GM10248 (cell line): ENCODE measurements at regions not wholly inside any gene's neighbourhood (a gene's known extent, or its start where the extent isn't known, plus 50 kb on each side); places are given as distances from the start of the nearest gene placed in this dataset.

Source experiments
- CTCF ChIA-PET: fragments of 300-600 bp; sonication (Branson Sonifier 250); formaldehyde crosslinking; extraction: SDS; loops from one replicate; lab custom pipeline; 2021; ENCODE audit warnings: antibody characterized with exemption; lab: Yijun Ruan, JAX
- POLR2A ChIA-PET: fragments of 350-650 bp; sonication (Branson Sonifier 250); formaldehyde crosslinking; extraction: SDS; loops from one replicate; lab custom pipeline; 2020; ENCODE audit warnings: antibody characterized with exemption; lab: Yijun Ruan, JAX
- DNase-seq: peaks from one replicate; pipeline ENCODE4 v3.0.0; 2012; ENCODE audit errors: extremely low spot score
- CTCF ChIP-seq: IDR thresholded peaks from 2 replicates; pipeline ENCODE4 v1.5.1; 2012; ENCODE audit warnings: mild to moderate bottlenecking, low read depth; ENCODE audit errors: extremely low read depth, missing control alignments, control extremely low read depth

- CTCF ChIA-PET, result interaction anchor here (1.7 to 9.0 kb wide), 9 partner anchors 10 to 342 kb away, joined by 5 to 120 read pairs (median 9); no protein-coding TSS in a partner anchor
- no peak for DNase-seq
- no peak for TF ChIP-seq CTCF
- POLR2A ChIA-PET, result no interaction called here
Measured at GRCh38 chr11:19562156-19562555, 150.5 kb upstream of the NAV2 start.

DNA sequence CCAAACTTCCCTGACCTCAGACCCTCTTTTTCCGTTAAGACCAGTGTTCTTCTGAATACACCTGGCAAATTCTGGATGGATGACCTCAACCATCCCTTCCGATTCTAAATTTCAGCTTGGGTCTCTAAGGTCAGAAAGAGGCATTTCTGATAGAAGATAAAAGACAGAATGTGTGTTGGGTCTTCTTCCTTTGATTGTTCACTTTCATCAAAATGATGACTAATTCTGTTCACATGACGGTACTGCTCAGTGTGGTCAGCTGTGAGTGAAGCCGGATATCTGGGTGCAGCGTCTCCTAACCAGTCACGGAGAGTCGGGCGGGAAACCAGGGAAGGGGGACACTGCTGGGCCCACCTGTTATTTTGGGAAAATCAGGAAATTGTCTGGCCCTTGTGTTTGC is 151.6 kb upstream of the NAV2 start:
- no peak for TF ChIP-seq CTCF
- ChIA-PET CTCF (interaction anchor here (0.7 to 3.5 kb wide), 15 partner anchors 11 to 572 kb away, joined by 3 to 28 read pairs (median 4); no protein-coding TSS in a partner anchor), POLR2A (interaction anchor here (0.6 kb wide), 1 partner anchor 959 kb away, joined by 3 read pairs; no protein-coding TSS in a partner anchor)
- no peak for DNase-seq

- no peak for DNase-seq
- CTCF ChIA-PET, result interaction anchor here (0.6 to 3.5 kb wide), 21 partner anchors 10 to 573 kb away, joined by 3 to 28 read pairs (median 4); no protein-coding TSS in a partner anchor
- POLR2A ChIA-PET, result no interaction called here
- TF ChIP-seq CTCF, result no peak
Measured at GRCh38 chr11:19560156-19560555, 152.5 kb upstream of the NAV2 start.

GRCh38 chr11:19559746-19560145 is 152.9 kb upstream of the NAV2 start:
- ChIA-PET POLR2A (no interaction called here), CTCF (interaction anchor here (0.6 to 14.2 kb wide), 23 partner anchors 7 to 573 kb away, joined by 3 to 120 read pairs (median 4); no protein-coding TSS in a partner anchor)
- DNase-seq, result no peak
- no peak for TF ChIP-seq CTCF

GRCh38 chr11:19558189-19558986 is 154.2 kb upstream of the NAV2 start:
- DNase-seq, result no peak
- no peak for TF ChIP-seq CTCF
- CTCF ChIA-PET, result interaction anchor here (1.1 to 14.2 kb wide), 22 partner anchors 8 to 487 kb away, joined by 3 to 120 read pairs (median 5); no protein-coding TSS in a partner anchor
- POLR2A ChIA-PET, result no interaction called here

GRCh38 chr11:19557720-19558140 is 154.9 kb upstream of the NAV2 start:
- peak; percentile 62 for DNase-seq
- POLR2A ChIA-PET, result no interaction called here
- TF ChIP-seq CTCF, result peak; percentile 98
- CTCF ChIA-PET, result interaction anchor here (0.7 to 14.2 kb wide), 28 partner anchors 9 to 574 kb away, joined by 3 to 120 read pairs (median 4); no protein-coding TSS in a partner anchor
